Osteoblast (primary cell): ENCODE measurements at regions not wholly inside any gene's neighbourhood (a gene's known extent, or its start where the extent isn't known, plus 50 kb on each side); places are given as distances from the start of the nearest gene placed in this dataset.

Source experiments
- DNase-seq: peaks from one replicate; pipeline ENCODE4 v3.0.0; 2011; ENCODE audit warnings: low spot score, mixed read lengths; ENCODE audit not compliant: insufficient read length; ENCODE audit errors: missing footprints
- H2AFZ ChIP-seq: 2 replicates; pipeline ENCODE4 v1.6.0; 2011; ENCODE audit warnings: mild to moderate bottlenecking, low read length
- H3K27ac ChIP-seq: 2 replicates; pipeline ENCODE4 v1.5.1; 2011; ENCODE audit warnings: mild to moderate bottlenecking, low read depth, low read length, moderate library complexity
- H3K27me3 ChIP-seq: 2 replicates; pipeline ENCODE4 v1.6.0; 2012; ENCODE audit warnings: mild to moderate bottlenecking, control low read depth, inconsistent platforms, low read length, moderate library complexity; ENCODE audit not compliant: insufficient read depth
- H3K36me3 ChIP-seq: 2 replicates; pipeline ENCODE4 v1.5.1; 2011; ENCODE audit warnings: mild to moderate bottlenecking, low read length, control low read depth, moderate library complexity; ENCODE audit not compliant: insufficient read depth
- H3K4me1 ChIP-seq: 2 replicates; pipeline ENCODE4 v1.5.1; 2011; ENCODE audit warnings: mild to moderate bottlenecking, low read length, control low read depth, moderate library complexity; ENCODE audit not compliant: insufficient read depth
- H3K4me2 ChIP-seq: 2 replicates; pipeline ENCODE4 v1.6.0; 2011; ENCODE audit warnings: mild to moderate bottlenecking, low read length; ENCODE audit not compliant: insufficient read depth
- H3K4me3 ChIP-seq: fragments of 200-600 bp; sonication (generic); 3 replicates; pipeline ENCODE4 v1.5.1; 2012; ENCODE audit warnings: mild to moderate bottlenecking, low read length, inconsistent platforms; ENCODE audit not compliant: insufficient read depth
- H3K79me2 ChIP-seq: 2 replicates; pipeline ENCODE4 v1.6.0; 2012; ENCODE audit warnings: mild to moderate bottlenecking, low read length, control low read depth, inconsistent platforms; ENCODE audit not compliant: insufficient read depth
- H3K9me3 ChIP-seq: 2 replicates; pipeline ENCODE4 v1.5.1; 2011; ENCODE audit warnings: low read depth, low read length, control low read depth
- H4K20me1 ChIP-seq: 2 replicates; pipeline ENCODE4 v1.6.0; 2012; ENCODE audit warnings: mild to moderate bottlenecking, low read length, control low read depth; ENCODE audit not compliant: insufficient read depth
- CTCF ChIP-seq: IDR thresholded peaks from 2 replicates; pipeline ENCODE4 v1.5.1; 2011; ENCODE audit warnings: mild to moderate bottlenecking, low read depth, low read length, moderate library complexity; ENCODE audit errors: extremely low read depth

- Histone ChIP-seq H3K27me3 (no peaks in the 10 kb centered on the region), H3K4me2 (no peak overlapping the region), H3K36me3 (no peaks in the 10 kb centered on the region), H4K20me1 (no peaks in the 10 kb centered on the region), H3K4me1 (peaks cover 3% of the 10 kb centered on the region), H2AFZ (no peak overlapping the region), H3K27ac (no peak overlapping the region), H3K4me3 (no peak overlapping the region), H3K9me3 (no peaks in the 10 kb centered on the region), H3K79me2 (no peaks in the 10 kb centered on the region)
- TF ChIP-seq CTCF, result no peak
- DNase-seq, result no peak
These were observed 457.6 kb downstream of the PLK2 start for GRCh38 chr5:58002323-58002722.

GRCh38 chr5:57993866-57994265 lies 466.0 kb downstream of the PLK2 start:
- Histone ChIP-seq H3K36me3 (no peaks in the 10 kb centered on the region), H3K4me3 (no peak overlapping the region), H2AFZ (no peak overlapping the region), H3K9me3 (no peaks in the 10 kb centered on the region), H3K4me2 (no peak overlapping the region), H3K27me3 (no peaks in the 10 kb centered on the region), H3K27ac (no peak overlapping the region), H3K4me1 (peaks cover 5% of the 10 kb centered on the region), H4K20me1 (no peaks in the 10 kb centered on the region), H3K79me2 (no peaks in the 10 kb centered on the region)
- DNase-seq, result no peak
- no peak for TF ChIP-seq CTCF

- Histone ChIP-seq H3K4me1 (peaks cover 12% of the 10 kb centered on the region), H3K27ac (no peak overlapping the region), H3K4me2 (no peak overlapping the region), H3K79me2 (no peaks in the 10 kb centered on the region), H3K4me3 (no peak overlapping the region), H3K36me3 (no peaks in the 10 kb centered on the region), H2AFZ (no peak overlapping the region), H4K20me1 (no peaks in the 10 kb centered on the region), H3K27me3 (no peaks in the 10 kb centered on the region), H3K9me3 (no peaks in the 10 kb centered on the region)
- no peak for TF ChIP-seq CTCF
- no peak for DNase-seq
These were observed 470.5 kb downstream of the PLK2 start for GRCh38 chr5:57989378-57989777.

- TF ChIP-seq CTCF, result no peak
- no peaks in the 10 kb centered on the region for H3K36me3 ChIP-seq
- H3K4me3 ChIP-seq, result no peak overlapping the region
- H3K4me1 ChIP-seq, result peaks cover 12% of the 10 kb centered on the region
- H4K20me1 ChIP-seq, result no peaks in the 10 kb centered on the region
- H3K4me2 ChIP-seq, result no peak overlapping the region
- no peaks in the 10 kb centered on the region for H3K9me3 ChIP-seq
- DNase-seq, result no peak
- no peaks in the 10 kb centered on the region for H3K27me3 ChIP-seq
- no peak overlapping the region for H3K27ac ChIP-seq
- no peak overlapping the region for H2AFZ ChIP-seq
- H3K79me2 ChIP-seq, result no peaks in the 10 kb centered on the region
These were observed 471.1 kb downstream of the PLK2 start for GRCh38 chr5:57988813-57989212.
